BE2C (cell line): ENCODE measurements at regions not wholly inside any gene's neighbourhood (a gene's known extent, or its start where the extent isn't known, plus 50 kb on each side); places are given as distances from the start of the nearest gene placed in this dataset.
"Not testable (repeated sequence)": the region's sequence is repeated elsewhere in the genome, so short reads cannot be mapped to it uniquely, and the experiment has no call there.

Experiments used
- DNase-seq: peaks from one replicate; pipeline ENCODE4 v3.0.0-alpha.2; 2020
- H3K27me3 ChIP-seq: fragments of 250-450 bp; sonication (Bioruptor Pico); 2 replicates; pipeline ENCODE4 v1.5.1; 2020; ENCODE audit warnings: mild to moderate bottlenecking
- H3K36me3 ChIP-seq: fragments of 250-450 bp; sonication (Bioruptor Pico); 2 replicates; pipeline ENCODE4 v1.5.1; 2020; ENCODE audit warnings: mild to moderate bottlenecking
- H3K4me1 ChIP-seq: fragments of 250-450 bp; sonication (Bioruptor Pico); 2 replicates; pipeline ENCODE4 v1.5.1; 2020
- H3K4me3 ChIP-seq: 2 replicates; pipeline ENCODE4 v1.5.1; 2011; ENCODE audit warnings: low read depth, low read length
- H3K9me3 ChIP-seq: fragments of 250-450 bp; sonication (Bioruptor Pico); 2 replicates; pipeline ENCODE4 v1.5.1; 2020
- TF ChIP-seq, protein P1 (sequence below): IDR thresholded peaks from 2 replicates; pipeline ENCODE4 v1.5.1; 2012; ENCODE audit warnings: mild to moderate bottlenecking, low read depth, low read length

DNA sequence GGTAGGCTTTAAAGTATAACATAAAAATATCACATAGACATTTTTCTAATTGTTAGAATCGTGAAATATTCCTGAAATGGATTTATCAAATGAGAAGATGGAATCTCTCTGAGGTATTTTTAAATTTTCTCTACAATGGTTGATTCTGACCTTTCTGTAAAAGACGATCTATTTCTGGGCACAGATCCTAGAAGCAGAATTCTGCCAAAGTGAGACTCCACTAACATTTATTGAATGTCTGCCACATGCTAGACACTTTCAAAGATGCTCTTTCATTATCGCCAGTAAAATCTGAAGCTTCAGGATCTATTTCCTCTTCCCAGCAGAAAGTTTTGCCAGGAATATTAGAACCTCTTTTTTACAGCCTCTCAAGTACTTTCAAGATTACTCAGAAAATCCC, 64.1 kb upstream of the TMEM45B start:
- TF ChIP-seq, protein P1, sequence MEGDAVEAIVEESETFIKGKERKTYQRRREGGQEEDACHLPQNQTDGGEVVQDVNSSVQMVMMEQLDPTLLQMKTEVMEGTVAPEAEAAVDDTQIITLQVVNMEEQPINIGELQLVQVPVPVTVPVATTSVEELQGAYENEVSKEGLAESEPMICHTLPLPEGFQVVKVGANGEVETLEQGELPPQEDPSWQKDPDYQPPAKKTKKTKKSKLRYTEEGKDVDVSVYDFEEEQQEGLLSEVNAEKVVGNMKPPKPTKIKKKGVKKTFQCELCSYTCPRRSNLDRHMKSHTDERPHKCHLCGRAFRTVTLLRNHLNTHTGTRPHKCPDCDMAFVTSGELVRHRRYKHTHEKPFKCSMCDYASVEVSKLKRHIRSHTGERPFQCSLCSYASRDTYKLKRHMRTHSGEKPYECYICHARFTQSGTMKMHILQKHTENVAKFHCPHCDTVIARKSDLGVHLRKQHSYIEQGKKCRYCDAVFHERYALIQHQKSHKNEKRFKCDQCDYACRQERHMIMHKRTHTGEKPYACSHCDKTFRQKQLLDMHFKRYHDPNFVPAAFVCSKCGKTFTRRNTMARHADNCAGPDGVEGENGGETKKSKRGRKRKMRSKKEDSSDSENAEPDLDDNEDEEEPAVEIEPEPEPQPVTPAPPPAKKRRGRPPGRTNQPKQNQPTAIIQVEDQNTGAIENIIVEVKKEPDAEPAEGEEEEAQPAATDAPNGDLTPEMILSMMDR, result no peak
- no peak for DNase-seq
- H3K4me3 ChIP-seq, result no peak overlapping the region

GRCh38 chr11:129763569-129763968, 52.1 kb upstream of the TMEM45B start:
- not testable (repeated sequence) for H3K36me3 ChIP-seq, DNase-seq, H3K9me3 ChIP-seq, H3K4me3 ChIP-seq, H3K4me1 ChIP-seq, H3K27me3 ChIP-seq

More for the DNA sequence above, 64.1 kb upstream of the TMEM45B start:
- Histone ChIP-seq H3K9me3 (no peaks in the 10 kb centered on the region; the same call in 1 of the 2 replicates), H3K36me3 (no peaks in the 10 kb centered on the region), H3K4me1 (no peaks in the 10 kb centered on the region), H3K27me3 (no peaks in the 10 kb centered on the region; the same call in 1 of the 2 replicates)

DNA sequence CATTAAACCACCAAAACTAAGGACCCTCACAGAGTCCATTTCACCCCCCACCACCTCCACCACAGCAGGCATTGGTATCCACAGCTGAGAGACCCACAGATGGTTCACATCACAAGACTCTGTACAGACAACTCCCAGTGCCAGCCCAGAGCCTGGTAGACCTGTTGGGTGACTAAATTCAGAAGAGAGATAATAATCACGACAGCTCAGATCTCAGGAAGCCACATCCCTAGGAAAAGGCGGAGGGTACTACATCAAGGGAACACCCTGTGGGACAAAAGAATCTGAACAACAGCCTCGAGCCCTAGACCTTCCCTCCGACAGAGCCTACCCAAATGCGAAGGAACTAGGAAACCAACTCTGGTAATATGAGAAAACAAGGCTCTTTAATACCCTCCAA, 51.4 kb upstream of the TMEM45B start:
- H3K4me3 ChIP-seq, H3K36me3 ChIP-seq, H3K27me3 ChIP-seq, H3K9me3 ChIP-seq, H3K4me1 ChIP-seq, DNase-seq: not testable (repeated sequence)
